ENCODE measurements at regions not wholly inside any gene's neighbourhood (a gene's known extent, or its start where the extent isn't known, plus 50 kb on each side); places are given as distances from the start of the nearest gene placed in this dataset.
"Not testable (repeated sequence)": the region's sequence is repeated elsewhere in the genome, so short reads cannot be mapped to it uniquely, and the experiment has no call there.

DNA sequence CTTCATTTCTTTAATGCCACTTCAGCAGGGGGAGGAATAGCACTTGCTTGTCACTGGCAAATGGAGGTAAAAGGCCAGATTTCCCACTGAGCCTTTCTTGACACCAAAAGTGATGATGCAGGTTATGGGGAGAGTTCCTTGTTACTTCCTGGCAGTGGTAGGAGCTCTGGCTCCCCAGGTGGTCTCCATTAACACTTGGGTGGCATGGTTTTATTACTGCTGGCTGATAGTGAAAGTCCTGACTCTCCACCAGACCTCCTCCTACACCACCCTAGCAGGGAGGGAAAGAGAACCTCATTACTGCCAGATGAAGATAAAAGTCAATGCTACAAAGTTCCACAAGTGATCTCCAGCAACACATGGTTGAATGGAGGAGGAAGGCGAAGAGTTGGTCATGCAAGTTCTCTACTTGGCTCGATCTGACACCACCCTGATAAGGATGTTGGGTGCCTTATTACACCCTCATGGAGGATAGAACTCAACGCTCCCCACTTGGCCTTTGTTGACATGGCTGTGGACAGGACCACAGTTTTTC lies 152.7 kb upstream of the GNAO1 start:
- no peak for DNase-seq (ENCODE audit: low spot score)
- intact Hi-C loops (cut with DNase I): no loop called here

GRCh38 chr16:56032072-56032471 lies 156.9 kb upstream of the CES5A start:
- intact Hi-C loops (cut with DNase I): no loop called here
- no peak for DNase-seq (ENCODE audit: low spot score)

- intact Hi-C loops (cut with DNase I): no loop called here
- no peak for DNase-seq (ENCODE audit: low spot score)
These were observed 153.9 kb upstream of the CES5A start for GRCh38 chr16:56029026-56029425.

GRCh38 chr16:56022818-56023217 lies 147.6 kb upstream of the CES5A start:
- intact Hi-C loops (cut with DNase I): no loop called here
- no peak for DNase-seq (ENCODE audit: low spot score)

DNA sequence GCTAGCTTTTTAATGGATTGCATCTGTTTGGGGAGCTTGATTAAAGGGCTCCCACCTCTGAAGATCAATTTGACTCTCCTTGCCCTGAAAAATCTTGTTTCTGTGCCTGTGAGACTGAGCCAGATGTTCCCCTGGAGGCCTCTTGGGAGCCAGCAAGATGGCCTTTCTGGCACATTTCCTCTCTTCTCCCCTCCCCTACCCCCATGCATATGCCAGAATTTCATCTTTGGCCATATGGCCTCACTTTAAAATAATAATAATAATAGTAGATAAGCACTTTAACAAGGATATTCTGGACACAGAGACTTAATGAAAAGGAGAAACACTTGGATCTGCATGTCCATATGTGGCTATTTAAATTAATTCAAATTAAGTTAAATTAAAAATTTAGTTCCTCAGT lies 144.1 kb upstream of the CES5A start:
- intact Hi-C loops (cut with DNase I): no loop called here
- DNase-seq (ENCODE audit: low spot score): no peak

- intact Hi-C loops (cut with DNase I): no loop called here
- DNase-seq (ENCODE audit: low spot score): no peak
These were observed 138.9 kb upstream of the CES5A start for GRCh38 chr16:56013962-56014552.

- intact Hi-C loops (cut with DNase I): no loop called here
- no peak for DNase-seq (ENCODE audit: low spot score)
These were observed 137.3 kb upstream of the CES5A start for GRCh38 chr16:56012482-56012811.

DNA sequence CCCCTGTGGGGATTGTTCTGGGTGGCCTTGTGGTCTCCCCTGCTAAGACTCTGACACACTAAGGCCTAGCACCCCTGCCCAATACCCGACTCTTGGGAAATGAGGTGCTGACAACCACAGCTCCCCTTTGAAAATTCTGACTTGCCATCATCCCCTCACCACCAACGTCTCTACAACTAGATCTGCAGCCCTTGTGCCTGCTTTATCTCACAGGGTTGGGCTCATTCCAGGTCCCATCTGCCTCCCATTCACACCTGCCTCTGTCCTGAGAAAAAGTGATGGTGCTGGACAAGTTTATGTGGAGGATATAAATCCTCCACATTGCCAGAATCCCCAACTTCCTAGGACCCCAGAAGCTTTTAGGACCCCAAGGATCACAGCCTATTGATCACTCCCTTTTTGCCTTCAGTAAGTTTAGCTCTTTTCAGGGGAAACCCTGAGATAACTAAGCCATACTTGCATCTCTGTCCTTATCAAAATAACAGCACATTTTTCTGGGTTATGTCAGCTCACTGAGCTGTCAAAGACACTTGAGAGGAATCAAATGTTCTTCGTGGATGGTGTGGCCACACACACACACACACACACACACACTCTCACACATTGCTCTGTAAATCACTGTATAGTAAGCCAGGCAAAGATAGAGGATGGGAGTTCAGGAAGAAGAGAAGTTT lies 136.8 kb upstream of the CES5A start:
- DNase-seq (ENCODE audit: low spot score): no peak
- intact Hi-C loops (cut with DNase I): no loop called here

GRCh38 chr16:56005958-56006357 lies 130.8 kb upstream of the CES5A start:
- no peak for DNase-seq (ENCODE audit: low spot score)
- intact Hi-C loops (cut with DNase I): no loop called here

- DNase-seq (ENCODE audit: low spot score): no peak
- intact Hi-C loops (cut with DNase I): no loop called here
These were observed 124.5 kb upstream of the CES5A start for GRCh38 chr16:55999683-56000082.

GRCh38 chr16:55993088-55993487 lies 117.9 kb upstream of the CES5A start:
- intact Hi-C loops (cut with DNase I): no loop called here
- DNase-seq (ENCODE audit: low spot score): no peak

DNA sequence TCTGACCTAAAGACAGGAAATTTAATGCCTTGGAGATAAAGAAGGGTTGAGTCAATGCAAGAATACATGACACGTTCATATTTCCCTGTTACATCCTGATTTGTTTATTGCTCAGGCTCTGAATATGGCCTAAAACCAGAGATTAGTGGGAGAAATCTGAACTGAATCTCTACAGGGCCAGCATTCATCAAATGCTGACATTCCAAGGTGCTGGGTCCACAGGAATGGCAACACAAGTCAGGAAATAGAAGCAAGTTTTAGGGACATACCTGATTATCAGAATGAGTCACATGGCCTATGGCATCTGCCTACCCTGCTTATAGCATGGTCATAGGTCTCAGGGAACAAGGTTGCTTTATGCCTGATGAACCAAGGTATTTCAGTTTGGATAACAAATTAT lies 117.4 kb upstream of the CES5A start:
- intact Hi-C loops (cut with DNase I): no loop called here
- DNase-seq (ENCODE audit: low spot score): no peak

- intact Hi-C loops (cut with DNase I): no loop called here
- DNase-seq (ENCODE audit: low spot score): no peak
These were observed 116.7 kb upstream of the CES5A start for GRCh38 chr16:55991843-55992242.

- intact Hi-C loops (cut with DNase I): no loop called here
- DNase-seq (ENCODE audit: low spot score): no peak
These were observed 114.4 kb upstream of the CES5A start for GRCh38 chr16:55989569-55989907.

DNA sequence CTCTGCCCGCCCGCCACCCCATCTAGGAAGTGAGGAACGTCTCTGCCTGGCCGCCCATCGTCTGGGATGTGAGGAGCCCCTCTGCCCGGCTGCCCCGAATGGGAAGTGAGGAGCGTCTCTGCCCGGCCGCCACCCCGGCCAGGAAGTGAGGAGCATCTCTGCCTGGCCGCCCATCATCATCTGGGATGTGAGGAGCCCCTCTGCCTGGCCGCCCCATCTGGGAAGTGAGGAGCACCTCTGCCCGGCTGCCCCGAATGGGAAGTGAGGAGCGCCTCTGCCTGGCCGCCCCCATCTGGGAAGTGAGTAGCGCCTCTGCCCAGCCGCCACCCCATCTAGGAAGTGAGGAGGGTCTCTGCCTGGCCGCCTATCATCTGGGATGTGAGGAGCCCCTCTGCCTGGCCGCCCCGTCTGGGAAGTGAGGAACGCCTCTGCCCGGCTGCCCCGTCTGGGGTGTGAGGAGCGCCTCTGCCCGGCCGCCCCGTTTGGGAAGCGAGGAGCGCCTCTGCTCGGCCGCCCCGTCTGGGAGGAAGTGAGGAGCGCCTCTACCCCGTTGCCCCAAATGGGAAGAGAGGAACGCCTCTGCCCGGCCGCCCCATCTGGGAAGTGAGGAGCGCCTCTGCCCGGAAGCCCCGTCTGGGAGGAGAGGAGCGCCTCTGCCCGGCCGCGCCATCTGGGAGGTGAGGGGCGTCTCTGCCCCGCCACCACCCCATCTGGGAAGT lies 113.8 kb upstream of the CES5A start:
- intact Hi-C loops (cut with DNase I); DNase-seq (ENCODE audit: low spot score): not testable (repeated sequence)

DNA sequence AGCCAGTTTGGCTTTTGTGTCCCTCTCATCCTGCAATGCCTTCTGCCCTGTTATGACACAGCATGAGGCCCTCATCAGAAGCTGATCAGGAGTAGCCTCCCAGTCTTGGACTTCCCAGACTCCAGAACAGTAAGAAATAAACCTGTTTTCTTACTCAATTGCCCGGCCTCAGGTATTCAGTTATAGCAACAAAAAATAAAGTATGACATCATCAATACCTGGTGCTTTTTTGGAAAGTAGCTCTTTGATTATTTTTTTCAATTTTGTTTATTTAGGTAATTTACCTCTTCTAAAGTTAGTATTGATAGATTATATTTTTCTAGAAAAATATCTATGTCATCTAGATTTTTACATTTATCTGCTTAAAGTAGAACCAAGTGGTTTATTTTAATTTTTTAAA lies 112.8 kb upstream of the CES5A start:
- DNase-seq (ENCODE audit: low spot score): no peak
- intact Hi-C loops (cut with DNase I): no loop called here

- intact Hi-C loops (cut with DNase I): no loop called here
- no peak for DNase-seq (ENCODE audit: low spot score)
These were observed 107.4 kb upstream of the CES5A start for GRCh38 chr16:55982597-55982996.

GRCh38 chr16:55981557-55981956 lies 106.4 kb upstream of the CES5A start:
- intact Hi-C loops (cut with DNase I): no loop called here
- DNase-seq (ENCODE audit: low spot score): no peak

DNA sequence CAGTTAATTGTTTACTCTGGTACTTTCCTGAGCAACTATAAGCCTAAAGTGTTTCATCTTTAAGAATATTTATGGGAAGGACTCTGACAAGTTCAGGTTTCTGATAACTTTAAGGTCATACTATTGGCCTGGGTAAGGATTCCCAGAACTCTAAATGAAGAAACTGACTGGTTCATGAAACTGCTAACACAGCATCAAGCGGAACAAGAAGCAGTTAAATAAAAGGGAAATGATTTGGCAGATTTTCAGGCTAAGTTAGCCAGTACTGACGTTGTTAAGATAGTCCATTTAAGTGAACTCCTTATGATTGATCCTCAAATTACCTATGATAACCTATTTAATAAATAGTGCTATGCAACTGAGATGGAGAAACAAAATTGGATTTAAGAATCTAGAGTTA lies 101.6 kb upstream of the CES5A start:
- intact Hi-C loops (cut with DNase I): no loop called here

GRCh38 chr16:55971447-55971846 lies 96.3 kb upstream of the CES5A start:
- intact Hi-C loops (cut with DNase I): no loop called here

More for the DNA sequence above, 101.6 kb upstream of the CES5A start:
- no peak for DNase-seq (ENCODE audit: low spot score)

GRCh38 chr16:55968221-55968620 lies 93.0 kb upstream of the CES5A start:
- intact Hi-C loops (cut with DNase I): no loop called here

More at GRCh38 chr16:55971447-55971846, 96.3 kb upstream of the CES5A start:
- no peak for DNase-seq (ENCODE audit: low spot score)

More at GRCh38 chr16:55968221-55968620, 93.0 kb upstream of the CES5A start:
- DNase-seq (ENCODE audit: low spot score): no peak

All from cardiac septum (tissue), 1 donor.